GM12872 (cell line): ENCODE measurements at regions not wholly inside any gene's neighbourhood (a gene's known extent, or its start where the extent isn't known, plus 50 kb on each side); places are given as distances from the start of the nearest gene placed in this dataset.

Source experiments
- CTCF ChIP-seq: IDR thresholded peaks from 3 replicates; pipeline ENCODE4 v1.5.1; 2011; ENCODE audit warnings: low read depth, mild to moderate bottlenecking, low read length, moderate library complexity; ENCODE audit not compliant: insufficient read depth

DNA sequence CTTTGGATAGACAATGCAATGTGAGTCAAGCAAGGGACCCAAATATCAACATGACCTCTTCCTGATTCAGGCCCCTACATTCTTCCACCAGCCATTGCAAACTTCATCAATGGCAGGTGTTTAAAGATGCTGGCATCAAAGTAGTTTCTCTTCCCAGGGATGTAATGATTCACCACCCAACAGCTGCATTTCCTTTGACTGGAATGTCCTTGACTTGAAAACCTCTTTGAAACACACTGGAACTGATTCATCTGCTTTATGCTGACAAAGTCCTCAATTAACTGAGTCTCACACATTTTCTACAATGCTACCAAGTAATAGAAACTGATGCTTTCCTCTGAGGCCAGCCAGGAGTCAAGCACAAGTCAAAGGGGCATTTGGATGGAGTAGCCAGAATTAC, 385.5 kb downstream of the GBE1 start:
- TF ChIP-seq CTCF, result no peak

DNA sequence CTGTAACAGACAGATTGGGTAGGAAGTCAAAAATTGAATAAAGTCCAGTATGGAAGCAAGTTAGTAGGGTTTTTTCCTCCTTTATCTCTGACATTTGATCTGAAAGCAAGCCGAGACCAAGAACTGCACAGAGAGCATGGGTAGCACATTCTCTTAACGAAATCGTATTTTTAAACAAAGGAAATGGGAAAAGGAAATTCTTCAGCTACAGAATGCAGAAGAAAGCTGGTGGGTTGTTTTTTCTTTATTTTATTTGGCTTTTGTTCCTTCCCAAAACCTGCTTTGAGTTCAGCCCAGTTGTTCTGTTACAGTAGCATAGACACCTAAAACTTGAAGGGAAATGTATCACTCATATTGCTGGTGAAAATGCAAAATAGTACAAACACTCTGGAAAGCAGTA, 397.0 kb downstream of the GBE1 start:
- no peak for TF ChIP-seq CTCF

DNA sequence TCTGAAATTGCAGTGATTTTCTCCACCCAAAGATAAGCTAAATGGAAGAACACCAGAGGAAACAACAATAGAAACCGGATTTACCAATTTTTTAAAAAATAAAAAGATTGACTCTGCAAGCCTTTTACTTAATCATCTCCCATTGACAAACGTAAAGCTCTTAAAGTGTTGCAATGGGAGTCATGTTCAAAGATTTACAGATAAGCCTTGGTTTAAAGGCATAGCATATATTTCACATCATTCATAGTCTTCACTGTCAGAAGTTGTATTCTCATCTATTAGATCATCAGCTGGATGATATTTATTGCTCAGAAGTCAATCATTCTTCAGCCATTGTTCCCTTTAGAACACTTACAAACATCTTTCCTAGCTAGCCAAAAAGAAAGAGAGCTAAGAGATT, 397.6 kb downstream of the GBE1 start:
- TF ChIP-seq CTCF, result no peak

DNA sequence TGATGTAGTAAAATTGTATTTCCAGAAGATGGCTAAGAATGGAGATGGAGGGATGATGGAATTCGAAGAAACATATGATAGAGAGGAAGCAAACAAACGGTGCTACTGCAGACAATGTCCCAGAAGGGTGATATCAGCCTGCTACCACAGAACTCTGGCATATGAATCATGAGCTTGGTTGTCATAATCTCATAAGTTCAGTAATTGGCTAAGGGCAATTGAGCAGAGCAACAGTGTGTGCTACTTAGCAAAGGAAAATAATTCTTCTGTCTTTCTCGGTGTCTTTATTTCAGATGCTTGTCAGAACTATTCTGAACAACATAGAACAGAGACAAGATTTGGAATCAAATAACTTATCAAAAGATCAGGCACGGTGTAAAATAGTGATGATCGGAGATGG, 407.3 kb downstream of the GBE1 start:
- no peak for TF ChIP-seq CTCF

DNA sequence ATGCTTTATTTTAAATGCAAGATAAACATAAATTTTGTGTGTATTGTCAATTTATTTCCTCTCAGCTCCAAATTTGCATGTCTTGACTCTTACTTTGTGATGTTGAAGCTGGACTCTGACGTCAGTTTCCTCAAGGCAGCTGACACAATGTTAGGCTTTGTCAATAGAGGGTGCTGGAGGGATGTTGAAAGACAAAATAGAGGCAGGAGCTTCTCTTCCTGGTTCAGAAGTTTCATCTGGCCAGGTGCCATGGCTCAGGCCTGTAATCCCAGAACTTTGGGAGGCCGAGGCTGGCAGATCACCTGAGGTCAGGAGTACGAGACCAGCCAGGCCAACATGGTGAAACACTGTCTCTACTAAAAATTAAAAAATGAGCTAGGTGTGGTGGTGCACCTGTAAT, 408.6 kb downstream of the GBE1 start:
- TF ChIP-seq CTCF, result 0 out of 3 replicates have a peak, but pooled peaks have one; percentile 18

DNA sequence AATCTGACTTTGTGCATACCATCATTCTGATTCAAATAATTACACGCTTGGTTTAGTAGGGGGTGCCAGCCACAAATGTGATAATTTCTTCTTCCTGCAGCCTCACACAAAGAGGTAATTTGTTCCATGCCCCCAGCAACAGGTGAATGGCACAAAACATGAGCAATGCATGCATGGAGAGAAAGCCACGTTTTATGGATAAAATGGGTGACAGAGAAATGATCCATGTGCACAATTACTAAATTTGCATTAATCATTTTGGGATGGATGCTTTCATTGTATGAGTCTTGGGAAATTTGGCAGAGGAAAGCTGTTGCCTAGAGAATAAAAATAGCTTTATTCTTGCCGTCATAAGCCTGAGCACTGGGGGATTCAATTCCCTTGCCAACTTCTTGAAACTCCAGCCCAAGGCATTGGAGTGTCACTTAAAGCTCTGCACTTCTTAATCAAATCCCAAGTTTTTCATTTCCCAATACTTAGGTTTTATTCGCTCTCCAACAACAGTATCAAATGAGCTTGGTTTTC, 411.6 kb downstream of the GBE1 start:
- TF ChIP-seq CTCF, result no peak

DNA sequence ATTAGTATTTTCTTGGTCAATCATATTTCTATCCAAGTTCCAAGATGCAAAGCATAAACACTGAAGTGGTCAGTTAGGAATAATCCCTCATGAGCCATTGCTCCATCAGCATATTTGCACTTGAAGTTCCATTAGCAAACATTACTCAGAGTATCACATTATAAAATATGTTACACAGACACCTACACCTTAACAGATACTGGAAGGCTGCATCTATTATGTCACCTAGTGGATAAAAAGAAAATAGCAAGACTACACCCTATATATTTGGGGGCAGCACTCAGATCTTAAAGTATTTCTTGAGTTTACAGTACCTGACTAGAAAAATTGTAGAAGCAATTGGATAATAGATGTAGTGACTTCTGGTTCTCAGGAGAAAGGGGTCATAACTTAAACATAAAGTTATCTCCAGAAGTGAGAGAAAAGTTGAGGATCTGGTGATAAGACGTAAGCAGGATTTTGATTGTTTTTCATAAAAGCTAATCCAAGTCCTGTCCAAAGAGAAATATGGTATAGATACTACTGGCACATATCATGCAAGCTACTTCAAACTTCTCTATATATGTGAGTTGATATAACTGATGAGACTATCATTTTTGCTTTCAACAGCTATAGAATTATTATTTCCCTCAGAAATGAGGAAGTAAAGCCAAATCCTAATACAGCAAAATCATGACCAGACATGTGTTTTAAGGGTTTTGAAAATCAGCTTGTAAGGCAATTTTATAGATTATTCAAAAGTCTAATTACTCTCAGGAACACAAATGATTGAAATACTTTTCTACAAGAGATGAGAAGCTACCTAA, 422.2 kb downstream of the GBE1 start:
- peak; percentile 58 for TF ChIP-seq CTCF
